ENCODE measurements at regions not wholly inside any gene's neighbourhood (a gene's known extent, or its start where the extent isn't known, plus 50 kb on each side); places are given as distances from the start of the nearest gene placed in this dataset.

DNA sequence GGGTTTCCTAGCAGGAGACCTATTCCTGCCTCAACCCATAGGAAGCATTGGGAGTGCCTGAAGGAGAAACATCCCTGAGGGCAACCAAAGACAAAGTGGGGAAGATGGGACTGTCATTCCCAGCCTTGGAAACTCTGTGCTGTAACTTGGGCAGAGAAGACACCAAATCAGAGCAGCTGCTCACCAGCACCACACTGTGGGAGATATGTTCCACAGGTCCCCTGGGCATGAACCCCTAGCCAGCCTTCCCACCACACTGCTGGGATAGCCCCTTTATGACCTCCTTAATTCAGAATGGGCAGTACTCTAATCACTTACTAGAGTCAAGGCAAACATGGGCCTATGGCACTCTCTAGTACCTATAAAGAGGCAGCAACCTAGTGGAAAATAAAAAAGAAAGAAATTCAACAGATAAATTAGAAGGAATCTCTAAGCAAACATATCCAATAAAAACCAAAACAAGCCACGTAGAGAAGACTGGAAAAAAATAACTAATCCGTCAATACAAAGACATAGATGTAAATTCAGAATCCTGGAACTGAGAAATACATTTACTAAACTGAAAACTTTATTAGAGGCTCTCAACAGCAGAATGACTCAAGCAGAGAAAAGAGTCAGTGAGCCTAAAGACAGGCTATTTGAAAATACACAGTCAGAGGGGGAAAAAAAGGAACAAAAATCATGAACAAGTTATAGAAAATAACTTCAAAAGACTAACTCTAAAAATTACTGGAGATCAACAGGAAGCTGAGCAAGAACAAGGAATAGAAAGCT lies 878.4 kb upstream of the FRG1 start:
- intact Hi-C loops (cut with DNase I) = no loop called here
- H3K4me3 ChIP-seq = no peak overlapping the region
- H3K9me3 ChIP-seq = no peaks in the 10 kb centered on the region
- TF ChIP-seq POLR2A (IDR thresholded peaks at IDR 0.05) (no peak), EP300 (IDR thresholded peaks at IDR 0.05) (no peak)
- TF ChIP-seq, protein P1, sequence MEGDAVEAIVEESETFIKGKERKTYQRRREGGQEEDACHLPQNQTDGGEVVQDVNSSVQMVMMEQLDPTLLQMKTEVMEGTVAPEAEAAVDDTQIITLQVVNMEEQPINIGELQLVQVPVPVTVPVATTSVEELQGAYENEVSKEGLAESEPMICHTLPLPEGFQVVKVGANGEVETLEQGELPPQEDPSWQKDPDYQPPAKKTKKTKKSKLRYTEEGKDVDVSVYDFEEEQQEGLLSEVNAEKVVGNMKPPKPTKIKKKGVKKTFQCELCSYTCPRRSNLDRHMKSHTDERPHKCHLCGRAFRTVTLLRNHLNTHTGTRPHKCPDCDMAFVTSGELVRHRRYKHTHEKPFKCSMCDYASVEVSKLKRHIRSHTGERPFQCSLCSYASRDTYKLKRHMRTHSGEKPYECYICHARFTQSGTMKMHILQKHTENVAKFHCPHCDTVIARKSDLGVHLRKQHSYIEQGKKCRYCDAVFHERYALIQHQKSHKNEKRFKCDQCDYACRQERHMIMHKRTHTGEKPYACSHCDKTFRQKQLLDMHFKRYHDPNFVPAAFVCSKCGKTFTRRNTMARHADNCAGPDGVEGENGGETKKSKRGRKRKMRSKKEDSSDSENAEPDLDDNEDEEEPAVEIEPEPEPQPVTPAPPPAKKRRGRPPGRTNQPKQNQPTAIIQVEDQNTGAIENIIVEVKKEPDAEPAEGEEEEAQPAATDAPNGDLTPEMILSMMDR (IDR thresholded peaks at IDR 0.05) = no peak
- WGBS, 3 donors = 68 to 90% (median 83%) methylated on average over 2 of the region's 2 CpGs
- no peak for DNase-seq
- no peaks in the 10 kb centered on the region for H3K27me3 ChIP-seq
- no peaks in the 10 kb centered on the region for H3K4me1 ChIP-seq (ENCODE audit: insufficient read depth)
- no peaks in the 10 kb centered on the region for H3K36me3 ChIP-seq
- H3K27ac ChIP-seq = no peak overlapping the region

DNA sequence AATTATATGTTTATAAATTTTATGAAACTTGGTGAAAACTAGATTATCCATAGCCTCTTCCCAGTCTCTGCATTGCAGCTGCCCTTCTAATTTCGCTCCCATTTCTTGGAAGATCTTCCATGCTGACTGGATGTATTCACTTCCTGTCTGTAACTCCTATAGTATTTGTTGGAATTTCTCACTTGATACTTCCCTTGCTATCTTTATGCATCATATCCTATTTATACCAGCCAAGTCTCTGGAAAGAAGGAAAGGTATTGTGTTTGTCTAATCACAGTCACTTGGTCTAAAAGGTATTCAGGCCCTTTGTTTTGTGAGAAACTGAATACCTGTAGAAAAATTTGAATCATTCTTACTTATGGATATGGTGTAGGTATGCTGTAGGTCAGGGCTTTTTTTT lies 870.9 kb upstream of the FRG1 start:
- H3K27me3 ChIP-seq = no peaks in the 10 kb centered on the region
- DNase-seq = no peak
- H3K4me3 ChIP-seq = no peak overlapping the region
- no peak overlapping the region for H3K27ac ChIP-seq
- H3K4me1 ChIP-seq (ENCODE audit: insufficient read depth) = no peaks in the 10 kb centered on the region
- WGBS, 3 donors = 85 to 94% (median 91%) methylated on average over 1 of the region's 1 CpG
- intact Hi-C loops (cut with DNase I) = no loop called here
- H3K36me3 ChIP-seq = no peaks in the 10 kb centered on the region
- no peaks in the 10 kb centered on the region for H3K9me3 ChIP-seq
- TF ChIP-seq, protein P1 (IDR thresholded peaks at IDR 0.05) = no peak
- TF ChIP-seq EP300 (IDR thresholded peaks at IDR 0.05) = no peak
- no peak for TF ChIP-seq POLR2A (IDR thresholded peaks at IDR 0.05)

DNA sequence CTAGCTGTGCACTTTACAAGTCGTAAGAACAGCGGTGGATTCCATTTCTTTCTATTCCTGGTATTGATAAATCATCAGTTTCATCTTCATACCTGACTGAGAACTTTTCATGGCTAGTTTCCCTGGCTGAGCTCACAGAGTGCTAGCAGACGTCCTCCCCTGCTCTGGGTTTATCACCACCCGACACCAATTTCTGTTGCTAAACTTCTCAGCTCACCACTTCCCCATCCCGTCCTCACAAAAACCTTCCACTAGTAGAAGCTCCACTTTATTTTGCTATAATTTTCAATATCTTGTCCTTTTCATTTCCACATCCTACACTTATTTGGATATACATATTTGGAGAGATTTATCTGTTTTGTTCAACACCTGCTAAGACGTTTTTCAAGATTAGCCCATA lies 869.4 kb upstream of the FRG1 start:
- H3K4me1 ChIP-seq (ENCODE audit: insufficient read depth) = no peaks in the 10 kb centered on the region
- no peaks in the 10 kb centered on the region for H3K9me3 ChIP-seq
- no peak overlapping the region for H3K4me3 ChIP-seq
- 76 to 79% (median 76%) methylated on average over 6 of the region's 6 CpGs for WGBS, 3 donors
- H3K27ac ChIP-seq = no peak overlapping the region
- H3K27me3 ChIP-seq = no peaks in the 10 kb centered on the region
- TF ChIP-seq EP300 (IDR thresholded peaks at IDR 0.05) (no peak), POLR2A (IDR thresholded peaks at IDR 0.05) (no peak)
- TF ChIP-seq, protein P1 (IDR thresholded peaks at IDR 0.05) = no peak
- H3K36me3 ChIP-seq = no peaks in the 10 kb centered on the region
- no peak for DNase-seq
- intact Hi-C loops (cut with DNase I) = no loop called here

DNA sequence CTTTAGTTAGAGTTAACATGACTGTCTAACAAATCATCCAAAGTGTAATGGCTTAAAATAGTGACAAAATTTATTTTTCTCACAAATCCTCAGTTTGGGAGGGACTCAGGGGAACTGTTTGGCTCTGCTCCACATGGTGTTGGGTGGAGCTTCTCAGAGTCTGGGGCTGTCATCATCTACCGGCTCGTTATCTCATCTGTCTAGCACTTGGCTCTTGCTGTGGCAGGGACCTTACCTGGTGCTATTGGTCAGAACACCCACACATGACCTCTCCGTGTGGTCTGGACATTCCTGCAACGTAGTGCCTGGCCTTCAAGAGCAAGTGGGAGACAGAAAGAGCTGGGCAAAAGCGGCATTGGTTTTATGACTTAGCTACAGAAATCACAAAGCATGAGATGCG lies 866.9 kb upstream of the FRG1 start:
- intact Hi-C loops (cut with DNase I) = no loop called here
- Histone ChIP-seq H3K27me3 (no peaks in the 10 kb centered on the region), H3K36me3 (no peaks in the 10 kb centered on the region), H3K27ac (no peak overlapping the region), H3K9me3 (no peaks in the 10 kb centered on the region), H3K4me3 (no peak overlapping the region), H3K4me1 (ENCODE audit: insufficient read depth) (no peaks in the 10 kb centered on the region)
- TF ChIP-seq, protein P1 (IDR thresholded peaks at IDR 0.05) = no peak
- no peak for TF ChIP-seq EP300 (IDR thresholded peaks at IDR 0.05)
- no peak for TF ChIP-seq POLR2A (IDR thresholded peaks at IDR 0.05)
- 56 to 70% (median 61%) methylated on average over 6 of the region's 6 CpGs for WGBS, 3 donors
- no peak for DNase-seq
